ENCODE measurements at regions not wholly inside any gene's neighbourhood (a gene's known extent, or its start where the extent isn't known, plus 50 kb on each side); places are given as distances from the start of the nearest gene placed in this dataset.

DNA sequence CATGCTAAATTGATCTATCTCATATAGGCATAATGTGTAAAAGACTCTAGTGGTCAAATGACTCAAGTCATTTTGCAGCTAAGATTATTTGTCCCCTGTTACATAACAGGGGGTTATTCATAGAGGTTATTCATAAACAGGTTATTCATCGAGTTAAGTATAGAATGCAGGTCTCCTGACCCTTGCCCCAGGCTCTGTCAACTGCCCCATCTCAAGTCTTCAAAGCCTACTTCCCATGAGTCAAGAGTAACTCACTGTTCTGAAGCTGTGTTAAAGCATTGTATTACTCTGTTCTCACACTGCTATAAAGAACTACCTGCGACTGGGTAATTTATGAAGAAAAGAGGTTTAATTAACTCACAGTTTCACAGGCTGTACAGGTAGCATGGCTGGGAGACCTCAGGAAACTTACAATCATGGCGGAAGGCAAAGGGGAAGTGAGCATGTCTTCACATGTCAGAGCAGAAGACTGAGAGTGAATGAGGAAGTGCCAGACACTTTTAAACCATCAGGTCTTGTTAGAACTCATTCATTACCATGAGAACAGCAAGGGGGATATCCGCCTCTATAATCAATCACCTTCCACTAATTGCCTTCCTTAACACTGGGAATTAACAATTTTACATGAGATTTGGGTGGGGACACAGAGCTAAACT, 226.2 kb upstream of the BLID start:
- Histone ChIP-seq H3K36me3 (ENCODE audit: control insufficient read depth in 2 of 4, insufficient read depth in 4 of 4, low read length in 3 of 4) (no peaks in the 10 kb centered on the region), H4K20me1 (replicated peaks in 1 of 2; ENCODE audit: control insufficient read depth in 1 of 2, insufficient read depth in 2 of 2, low read length in 2 of 2) (no peaks in the 10 kb centered on the region), H3K4me3 (ENCODE audit: extremely low read depth in 1 of 4, insufficient read depth in 2 of 4, low read depth in 3 of 4, low read length in 4 of 4) (no peak overlapping the region), H2BK15ac (ENCODE audit: low read length) (no peak overlapping the region), H3K9me3 (ENCODE audit: insufficient read depth in 2 of 2, low read depth in 1 of 2, low read length in 1 of 2) (no peaks in the 10 kb centered on the region), H2BK20ac (ENCODE audit: low read length) (no peak overlapping the region), H3K23me2 (ENCODE audit: low read depth, low read length) (no peaks in the 10 kb centered on the region), H3K79me1 (ENCODE audit: low read depth, low read length) (no peaks in the 10 kb centered on the region), H4K8ac (ENCODE audit: extremely low read depth, insufficient read depth, low read length) (no peak overlapping the region), H2BK5ac (ENCODE audit: low read depth, low read length) (no peak overlapping the region), H3K9ac (replicated peaks in 1 of 4; ENCODE audit: extremely low read depth in 1 of 4, low read depth in 3 of 4, low read length in 3 of 4) (no peak overlapping the region), H4K5ac (ENCODE audit: insufficient read length, low read depth, low read length) (no peak overlapping the region), H3K56ac (replicated peaks; ENCODE audit: insufficient read length, low read depth, low read length) (no peak overlapping the region), H3K14ac (ENCODE audit: insufficient read length) (no peak overlapping the region), H3K27ac (ENCODE audit: low read depth, low read length) (no peak overlapping the region), H3K27me3 (replicated peaks in 1 of 4; ENCODE audit: control insufficient read depth in 3 of 4, extremely low read depth in 1 of 4, insufficient read depth in 3 of 4, low read length in 3 of 4) (no peaks in the 10 kb centered on the region), H3K4me2 (ENCODE audit: insufficient read depth in 1 of 2, low read depth in 2 of 2, low read length in 2 of 2) (no peak overlapping the region), H3K23ac (ENCODE audit: insufficient read length) (no peak overlapping the region), H2BK120ac (replicated peaks; ENCODE audit: low read depth, low read length) (no peak overlapping the region), H2AFZ (ENCODE audit: low read length) (no peak overlapping the region), H3K4ac (replicated peaks; ENCODE audit: insufficient read length, low read depth, low read length) (no peak overlapping the region), H3K18ac (ENCODE audit: extremely low read depth, low read length) (no peak overlapping the region), H2BK12ac (ENCODE audit: low read depth, low read length) (no peak overlapping the region), H4K91ac (replicated peaks; ENCODE audit: insufficient read length, low read length) (no peak overlapping the region), H2AK5ac (ENCODE audit: low read depth, low read length) (no peak overlapping the region), H3K4me1 (replicated peaks in 1 of 4; ENCODE audit: control insufficient read depth in 3 of 4, insufficient read depth in 4 of 4, low read length in 3 of 4) (no peaks in the 10 kb centered on the region), H3K79me2 (ENCODE audit: control insufficient read depth in 1 of 2, insufficient read depth in 2 of 2, low read length in 2 of 2) (no peaks in the 10 kb centered on the region)
- TF ChIP-seq, protein P1, sequence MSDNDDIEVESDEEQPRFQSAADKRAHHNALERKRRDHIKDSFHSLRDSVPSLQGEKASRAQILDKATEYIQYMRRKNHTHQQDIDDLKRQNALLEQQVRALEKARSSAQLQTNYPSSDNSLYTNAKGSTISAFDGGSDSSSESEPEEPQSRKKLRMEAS (IDR thresholded peaks at IDR 0.05) = no peak
- TF ChIP-seq KDM1A (IDR thresholded peaks at IDR 0.05; ENCODE audit: borderline replicate concordance, low read length) (no peak), RFX5 (IDR thresholded peaks at IDR 0.05; ENCODE audit: borderline replicate concordance, low read depth, low read length) (no peak), SRF (IDR thresholded peaks at IDR 0.05; ENCODE audit: low read depth, low read length) (no peak), HDAC2 (IDR thresholded peaks at IDR 0.05; ENCODE audit: borderline replicate concordance in 1 of 2, low read depth in 2 of 2, low read length in 2 of 2) (no peak), SIX5 (IDR thresholded peaks at IDR 0.05; ENCODE audit: low read depth, low read length) (no peak), SP2 (IDR thresholded peaks at IDR 0.05; ENCODE audit: low read length) (no peak), SP4 (IDR thresholded peaks at IDR 0.05; ENCODE audit: low read length) (no peak), ZNF274 (IDR thresholded peaks at IDR 0.05; ENCODE audit: borderline replicate concordance, extremely low read depth, low read length) (no peak)
- TF ChIP-seq, protein P2, sequence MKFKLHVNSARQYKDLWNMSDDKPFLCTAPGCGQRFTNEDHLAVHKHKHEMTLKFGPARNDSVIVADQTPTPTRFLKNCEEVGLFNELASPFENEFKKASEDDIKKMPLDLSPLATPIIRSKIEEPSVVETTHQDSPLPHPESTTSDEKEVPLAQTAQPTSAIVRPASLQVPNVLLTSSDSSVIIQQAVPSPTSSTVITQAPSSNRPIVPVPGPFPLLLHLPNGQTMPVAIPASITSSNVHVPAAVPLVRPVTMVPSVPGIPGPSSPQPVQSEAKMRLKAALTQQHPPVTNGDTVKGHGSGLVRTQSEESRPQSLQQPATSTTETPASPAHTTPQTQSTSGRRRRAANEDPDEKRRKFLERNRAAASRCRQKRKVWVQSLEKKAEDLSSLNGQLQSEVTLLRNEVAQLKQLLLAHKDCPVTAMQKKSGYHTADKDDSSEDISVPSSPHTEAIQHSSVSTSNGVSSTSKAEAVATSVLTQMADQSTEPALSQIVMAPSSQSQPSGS (IDR thresholded peaks at IDR 0.05; ENCODE audit: low read length) = no peak
- ChIA-PET POLR2A (ENCODE audit: partially characterized antibody) (no interaction called here), CTCF (ENCODE audit: partially characterized antibody) (interaction anchor here (2.0 kb wide), 1 partner anchor 14 kb away, joined by 5 read pairs; no protein-coding TSS in a partner anchor)
- FAIRE-seq (no peak), DNase-seq (ENCODE audit: low read depth in 1 of 2, low spot score in 2 of 2) (no peak)
- 89% methylated on average over 4 of the region's 4 CpGs; no CpG with 5 or more reads in 1 of the 2 experiments for WGBS, 2 experiments (ENCODE audit: extremely low coverage in 1 of 2, insufficient coverage in 1 of 2, insufficient read length in 1 of 2, insufficient replicate concordance in 2 of 2, low coverage in 1 of 2, low lambda C conversion rate in 2 of 2, missing lambda C conversion rate in 1 of 2)

Data from H1 (cell line).